ENCODE measurements at regions not wholly inside any gene's neighbourhood (a gene's known extent, or its start where the extent isn't known, plus 50 kb on each side); places are given as distances from the start of the nearest gene placed in this dataset.

- Mint-ChIP-seq H3K36me3 (ENCODE audit: low read depth) (peaks cover 2% of the 10 kb centered on the region), H3K4me1 (no peaks in the 10 kb centered on the region), H3K4me3 (no peak overlapping the region), H3K27ac (ENCODE audit: unreplicated experiment) (no peak overlapping the region), H3K27me3 (ENCODE audit: low read depth) (peaks cover 2% of the 10 kb centered on the region), H3K9me3 (peaks cover 5% of the 10 kb centered on the region)
- DNase-seq (ENCODE audit: low read depth, low spot score), result no peak
- TF ChIP-seq CTCF (conservative IDR thresholded peaks at IDR 0.05), result no peak
These were observed 442.7 kb downstream of the SATB2 start for GRCh38 chr2:199015072-199015471.

DNA sequence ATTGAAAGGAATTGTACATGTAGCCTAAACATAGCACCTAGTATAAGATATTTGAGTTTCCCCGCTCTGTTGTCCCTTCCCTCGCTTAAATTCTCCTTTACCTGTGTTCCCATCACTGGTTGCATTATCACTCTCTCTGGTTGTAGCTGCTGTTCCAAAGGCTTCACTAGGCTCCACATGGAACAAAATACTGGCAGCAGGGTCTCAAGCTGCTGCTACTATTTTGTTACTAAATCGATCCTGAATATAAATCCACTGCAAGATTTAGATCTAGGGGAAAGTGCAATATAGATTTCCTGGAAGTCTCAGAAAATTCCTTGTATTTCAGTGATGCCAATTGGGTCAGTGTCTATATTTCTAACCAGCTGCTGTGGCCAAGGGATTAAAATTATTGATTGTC, 443.5 kb downstream of the SATB2 start:
- H3K9me3 Mint-ChIP-seq, result peaks cover 10% of the 10 kb centered on the region
- peaks cover 2% of the 10 kb centered on the region for H3K36me3 Mint-ChIP-seq (ENCODE audit: low read depth)
- H3K4me1 Mint-ChIP-seq, result no peaks in the 10 kb centered on the region
- no peak overlapping the region for H3K4me3 Mint-ChIP-seq
- peaks cover 2% of the 10 kb centered on the region for H3K27me3 Mint-ChIP-seq (ENCODE audit: low read depth)
- DNase-seq (ENCODE audit: low read depth, low spot score), result no peak
- TF ChIP-seq CTCF (conservative IDR thresholded peaks at IDR 0.05), result no peak
- H3K27ac Mint-ChIP-seq (ENCODE audit: unreplicated experiment), result no peak overlapping the region

DNA sequence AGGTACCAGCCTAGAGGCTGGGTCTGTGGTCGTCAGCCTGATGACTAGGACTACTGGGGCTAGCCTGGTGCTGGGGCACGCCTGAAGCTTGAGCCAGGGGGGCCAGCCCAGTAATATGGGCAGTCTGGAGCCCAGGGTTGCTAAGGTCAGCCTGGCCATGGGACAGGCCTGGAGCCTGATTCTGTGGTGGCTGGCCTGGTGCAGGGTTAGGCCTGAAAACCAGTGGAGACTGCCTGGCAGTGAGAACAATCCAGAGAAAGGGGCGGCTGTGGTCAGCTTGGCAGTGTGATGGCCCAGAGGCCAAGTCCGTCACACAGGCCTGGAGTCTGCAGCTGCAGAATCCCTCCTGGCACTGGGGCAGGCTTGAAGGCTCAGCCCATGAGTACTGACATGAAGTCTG, 445.8 kb downstream of the SATB2 start:
- no peak for TF ChIP-seq CTCF (conservative IDR thresholded peaks at IDR 0.05)
- peaks cover 2% of the 10 kb centered on the region for H3K36me3 Mint-ChIP-seq (ENCODE audit: low read depth)
- H3K27me3 Mint-ChIP-seq (ENCODE audit: low read depth), result peaks cover 2% of the 10 kb centered on the region
- no peak overlapping the region for H3K4me3 Mint-ChIP-seq
- H3K4me1 Mint-ChIP-seq, result no peaks in the 10 kb centered on the region
- peaks cover 23% of the 10 kb centered on the region for H3K9me3 Mint-ChIP-seq
- H3K27ac Mint-ChIP-seq (ENCODE audit: unreplicated experiment), result no peak overlapping the region
- DNase-seq (ENCODE audit: low read depth, low spot score), result no peak

DNA sequence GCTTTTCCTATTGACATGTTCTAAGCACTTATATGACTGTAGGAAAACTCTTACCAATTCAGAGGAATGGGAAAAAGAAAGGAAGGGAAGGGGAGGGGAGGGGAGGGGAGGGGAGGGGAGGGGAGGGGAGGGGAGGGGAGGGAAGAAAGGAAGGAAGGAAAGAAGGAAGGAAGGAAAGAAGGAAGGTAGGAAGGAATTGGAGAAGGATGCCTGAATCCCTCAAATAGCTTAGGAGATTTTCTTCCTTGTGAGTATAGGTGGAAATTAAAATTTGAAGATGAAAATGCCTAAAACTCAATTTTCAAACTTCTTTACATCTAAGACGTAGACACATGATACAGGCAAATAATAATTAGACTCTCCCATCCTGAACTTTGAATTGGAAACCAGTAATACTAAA, 463.1 kb downstream of the SATB2 start:
- no peak for DNase-seq (ENCODE audit: low read depth, low spot score)
- no peak overlapping the region for H3K4me3 Mint-ChIP-seq
- no peak overlapping the region for H3K27ac Mint-ChIP-seq (ENCODE audit: unreplicated experiment)
- peaks cover 9% of the 10 kb centered on the region for H3K9me3 Mint-ChIP-seq
- TF ChIP-seq CTCF (conservative IDR thresholded peaks at IDR 0.05), result no peak
- H3K36me3 Mint-ChIP-seq (ENCODE audit: low read depth), result no peaks in the 10 kb centered on the region
- no peaks in the 10 kb centered on the region for H3K4me1 Mint-ChIP-seq
- no peaks in the 10 kb centered on the region for H3K27me3 Mint-ChIP-seq (ENCODE audit: low read depth)

GRCh38 chr2:198991431-198991830, 466.3 kb downstream of the SATB2 start:
- Mint-ChIP-seq H3K9me3 (peaks cover 6% of the 10 kb centered on the region), H3K27me3 (ENCODE audit: low read depth) (no peaks in the 10 kb centered on the region), H3K27ac (ENCODE audit: unreplicated experiment) (no peak overlapping the region), H3K4me3 (no peak overlapping the region), H3K4me1 (peaks cover 9% of the 10 kb centered on the region), H3K36me3 (ENCODE audit: low read depth) (no peaks in the 10 kb centered on the region)
- no peak for DNase-seq (ENCODE audit: low read depth, low spot score)
- TF ChIP-seq CTCF (conservative IDR thresholded peaks at IDR 0.05), result no peak

- no peak for TF ChIP-seq CTCF (conservative IDR thresholded peaks at IDR 0.05)
- H3K4me3 Mint-ChIP-seq, result no peak overlapping the region
- H3K36me3 Mint-ChIP-seq (ENCODE audit: low read depth), result no peaks in the 10 kb centered on the region
- no peak overlapping the region for H3K27ac Mint-ChIP-seq (ENCODE audit: unreplicated experiment)
- no peaks in the 10 kb centered on the region for H3K27me3 Mint-ChIP-seq (ENCODE audit: low read depth)
- no peak for DNase-seq (ENCODE audit: low read depth, low spot score)
- no peaks in the 10 kb centered on the region for H3K4me1 Mint-ChIP-seq
- peaks cover 7% of the 10 kb centered on the region for H3K9me3 Mint-ChIP-seq
These were observed 482.0 kb downstream of the SATB2 start for GRCh38 chr2:198975779-198976178.
